A673 (cell line): ENCODE measurements at regions not wholly inside any gene's neighbourhood (a gene's known extent, or its start where the extent isn't known, plus 50 kb on each side); places are given as distances from the start of the nearest gene placed in this dataset.

Experiments
- BruUV-seq: library from RNA; stranded (reverse); fragments of 400-500 nt; replicated peaks from 2 replicates; lab custom pipeline; 2021; lab: Mats Ljungman, UMichigan
- CTCF ChIA-PET: fragments of 300-600 bp; sonication (Branson Sonifier 250); formaldehyde crosslinking; loops from one replicate; lab custom pipeline; 2022; ENCODE audit warnings: antibody characterized with exemption; lab: Charles Lee
- POLR2A ChIA-PET: fragments of 300-600 bp; sonication (Branson Sonifier 250); formaldehyde crosslinking; loops from one replicate; lab custom pipeline; 2022; ENCODE audit warnings: antibody characterized with exemption; ENCODE audit not compliant: low non-redundant PET; lab: Charles Lee
- DNase-seq: peaks from one replicate; pipeline ENCODE4 v3.0.0-alpha.2; 2015; ENCODE audit warnings: low spot score
- H3K27ac ChIP-seq: fragments of 200-600 bp; sonication (generic); 2 replicates; pipeline ENCODE4 v1.5.1; 2016; ENCODE audit warnings: mixed run types, low read depth, mild to moderate bottlenecking, mixed read lengths, antibody characterized with exemption, low read length; ENCODE audit not compliant: poor library complexity, severe bottlenecking
- H3K27me3 ChIP-seq: fragments of 200-600 bp; sonication (generic); replicated peaks from 2 replicates; pipeline ENCODE4 v1.6.1; 2017; ENCODE audit warnings: mixed run types, low read depth, mild to moderate bottlenecking, mixed read lengths, antibody characterized with exemption, low read length; ENCODE audit not compliant: insufficient read depth, poor library complexity
- H3K36me3 ChIP-seq: fragments of 200-600 bp; sonication (generic); 2 replicates; pipeline ENCODE4 v1.6.1; 2016; ENCODE audit warnings: mixed run types, mild to moderate bottlenecking, mixed read lengths, antibody characterized with exemption, low read length; ENCODE audit not compliant: insufficient read depth, poor library complexity, severe bottlenecking
- H3K4me1 ChIP-seq: fragments of 200-600 bp; sonication (generic); 2 replicates; pipeline ENCODE4 v1.6.1; 2017; ENCODE audit warnings: mixed run types, mild to moderate bottlenecking, mixed read lengths, antibody characterized with exemption, low read length; ENCODE audit not compliant: insufficient read depth, poor library complexity, severe bottlenecking
- H3K4me3 ChIP-seq: fragments of 200-600 bp; sonication (generic); 2 replicates; pipeline ENCODE4 v1.5.1; 2016; ENCODE audit warnings: low read depth, mixed run types, mild to moderate bottlenecking, mixed read lengths, low read length; ENCODE audit not compliant: poor library complexity, severe bottlenecking
- H3K9me3 ChIP-seq: fragments of 200-600 bp; sonication (generic); 2 replicates; pipeline ENCODE4 v1.6.1; 2016; ENCODE audit warnings: mixed run types, low read depth, mild to moderate bottlenecking, mixed read lengths, antibody characterized with exemption, low read length; ENCODE audit not compliant: poor library complexity, severe bottlenecking
- CTCF ChIP-seq: fragments of 300-800, 200-600 bp; sonication (generic); conservative IDR thresholded peaks from 2 replicates; pipeline ENCODE4 v1.5.1; 2017; ENCODE audit warnings: low read depth, mild to moderate bottlenecking, antibody characterized with exemption, low read length, moderate library complexity, mixed read lengths
- EZH2 ChIP-seq: fragments of 200-600 bp; sonication (generic); IDR thresholded peaks from 2 replicates; pipeline ENCODE4 v1.6.1; 2017; ENCODE audit warnings: borderline replicate concordance, low read depth, mild to moderate bottlenecking, mixed read lengths, antibody characterized with exemption, low read length; ENCODE audit not compliant: poor library complexity, severe bottlenecking
- intact Hi-C: fragments of 100-400 bp; cut with micrococcal nuclease; formaldehyde crosslinking; loops from one replicate; pipeline ENCODE4 v1.10.0; 2022; ENCODE audit not compliant: unreplicated experiment

GRCh38 chr20:40192081-40192480 is 497.0 kb downstream of the MAFB start:
- Histone ChIP-seq H3K36me3 (no peaks in the 10 kb centered on the region), H3K4me3 (no peak overlapping the region), H3K27ac (no peak overlapping the region), H3K27me3 (no peaks in the 10 kb centered on the region), H3K9me3 (no peaks in the 10 kb centered on the region), H3K4me1 (no peaks in the 10 kb centered on the region)
- ChIA-PET CTCF (no interaction called here), POLR2A (no interaction called here)
- no peak for DNase-seq
- no TSS peak for BruUV-seq
- TF ChIP-seq CTCF (no peak), EZH2 (no peak)
- intact Hi-C loops = no loop called here

GRCh38 chr20:40191573-40191972 is 497.5 kb downstream of the MAFB start:
- BruUV-seq = no TSS peak
- H3K4me1 ChIP-seq = no peaks in the 10 kb centered on the region
- H3K9me3 ChIP-seq = no peaks in the 10 kb centered on the region
- no peaks in the 10 kb centered on the region for H3K36me3 ChIP-seq
- no peak for DNase-seq
- H3K27ac ChIP-seq = no peak overlapping the region
- no peaks in the 10 kb centered on the region for H3K27me3 ChIP-seq
- intact Hi-C loops = no loop called here
- no peak for TF ChIP-seq EZH2
- no peak for TF ChIP-seq CTCF
- ChIA-PET CTCF (no interaction called here), POLR2A (no interaction called here)
- no peak overlapping the region for H3K4me3 ChIP-seq

GRCh38 chr20:40189621-40190020 is 499.4 kb downstream of the MAFB start:
- intact Hi-C loops = no loop called here
- no peaks in the 10 kb centered on the region for H3K27me3 ChIP-seq
- no TSS peak for BruUV-seq
- H3K27ac ChIP-seq = no peak overlapping the region
- no peaks in the 10 kb centered on the region for H3K9me3 ChIP-seq
- H3K36me3 ChIP-seq = no peaks in the 10 kb centered on the region
- ChIA-PET POLR2A (no interaction called here), CTCF (no interaction called here)
- no peak for DNase-seq
- no peak overlapping the region for H3K4me3 ChIP-seq
- no peaks in the 10 kb centered on the region for H3K4me1 ChIP-seq
- TF ChIP-seq EZH2 (no peak), CTCF (no peak)
